Adrenal gland (tissue), 5 donors: ENCODE measurements at regions not wholly inside any gene's neighbourhood (a gene's known extent, or its start where the extent isn't known, plus 50 kb on each side); places are given as distances from the start of the nearest gene placed in this dataset.

Source experiments
- CTCF ChIP-seq, 6 experiments: fragments of 450-650 bp in 4 of 6; fragments of 200-600 bp in 2 of 6; sonication (generic) in 1 of 6; IDR thresholded peaks; 1 replicate in 5 of 6; 2 replicates in 1 of 6; pipeline versions ENCODE4 v1.5.1 to v1.8.0; 2016 to 2021; ENCODE audit warnings: antibody characterized with exemption in 6 of 6, mild to moderate bottlenecking in 2 of 6, moderate library complexity in 1 of 6
- POLR2A ChIP-seq, 2 donors: fragments of 450-650 bp; IDR thresholded peaks; one replicate each; pipeline ENCODE4 v1.6.1; 2017; ENCODE audit warnings: antibody characterized with exemption in 2 of 2, mild to moderate bottlenecking in 2 of 2, moderate library complexity in 1 of 2
- donor health status: DM: no; HTN: no; CAD: no.

GRCh38 chr10:88101666-88102065, 238.2 kb downstream of the PTEN start:
- no peak for TF ChIP-seq CTCF (IDR thresholded peaks at IDR 0.05)
- TF ChIP-seq POLR2A (IDR thresholded peaks at IDR 0.05): no peak
